Nephron (organoid): ENCODE measurements at regions not wholly inside any gene's neighbourhood (a gene's known extent, or its start where the extent isn't known, plus 50 kb on each side); places are given as distances from the start of the nearest gene placed in this dataset.
A peak's percentile ranks its signal among the peaks of the same experiment; 100 is the strongest.

Experiments used
- H3K27ac Mint-ChIP-seq, 3 experiments: 2 replicates each; pipeline ENCODE4 v1.8.0; 2020; ENCODE audit warnings: mixed read lengths in 3 of 3, mild to moderate bottlenecking in 2 of 3, moderate library complexity in 1 of 3
- H3K27me3 Mint-ChIP-seq: 2 replicates; pipeline ENCODE4 v1.8.0; 2021; ENCODE audit warnings: low read depth, mild to moderate bottlenecking, moderate library complexity, mixed read lengths
- H3K36me3 Mint-ChIP-seq: 2 replicates; pipeline ENCODE4 v1.8.0; 2020; ENCODE audit warnings: low read depth, mixed read lengths
- H3K4me1 Mint-ChIP-seq: 2 replicates; pipeline ENCODE4 v1.8.0; 2020; ENCODE audit warnings: mixed read lengths
- H3K4me3 Mint-ChIP-seq, 3 experiments: 2 replicates each; pipeline ENCODE4 v1.8.0; 2020; ENCODE audit warnings: mild to moderate bottlenecking in 3 of 3, mixed read lengths in 3 of 3, moderate library complexity in 2 of 3
- H3K9me3 Mint-ChIP-seq: 2 replicates; pipeline ENCODE4 v1.8.0; 2020; ENCODE audit warnings: mixed read lengths
- CTCF ChIP-seq, 3 experiments: fragments of 200-600 bp; sonication (generic); IDR thresholded peaks; one replicate each; pipeline ENCODE4 v1.5.0; 2021; ENCODE audit warnings: antibody characterized with exemption in 3 of 3; ENCODE audit not compliant: unreplicated experiment in 3 of 3

GRCh38 chr2:67709835-67710234 lies 312.7 kb downstream of the ETAA1 start:
- H3K4me1 Mint-ChIP-seq, result peaks cover 16% of the 10 kb centered on the region
- no peak overlapping the region for H3K4me3 Mint-ChIP-seq
- H3K9me3 Mint-ChIP-seq, result no peaks in the 10 kb centered on the region
- no peaks in the 10 kb centered on the region for H3K27me3 Mint-ChIP-seq
- H3K27ac Mint-ChIP-seq, result no peak overlapping the region
- TF ChIP-seq CTCF (IDR thresholded peaks at IDR 0.05; ENCODE audit: unreplicated experiment in 3 of 3), result no peak
- no peaks in the 10 kb centered on the region for H3K36me3 Mint-ChIP-seq

- Mint-ChIP-seq H3K4me1 (peaks cover 16% of the 10 kb centered on the region), H3K27ac (peak overlapping the region in 2 of 3 experiments; percentile 36 to 37), H3K27me3 (no peaks in the 10 kb centered on the region), H3K9me3 (no peaks in the 10 kb centered on the region), H3K36me3 (no peaks in the 10 kb centered on the region), H3K4me3 (no peak overlapping the region)
- TF ChIP-seq CTCF (IDR thresholded peaks at IDR 0.05; ENCODE audit: unreplicated experiment in 3 of 3), result no peak
Observed at GRCh38 chr2:67712484-67712883, 315.4 kb downstream of the ETAA1 start.

- Mint-ChIP-seq H3K27me3 (no peaks in the 10 kb centered on the region), H3K4me3 (no peak overlapping the region), H3K27ac (no peak overlapping the region), H3K9me3 (no peaks in the 10 kb centered on the region), H3K36me3 (no peaks in the 10 kb centered on the region), H3K4me1 (peaks cover 22% of the 10 kb centered on the region)
- TF ChIP-seq CTCF (IDR thresholded peaks at IDR 0.05; ENCODE audit: unreplicated experiment in 3 of 3), result no peak
Observed at GRCh38 chr2:67713376-67713775, 316.2 kb downstream of the ETAA1 start.

GRCh38 chr2:67716895-67717396 lies 319.8 kb downstream of the ETAA1 start:
- peaks cover 5% of the 10 kb centered on the region for H3K36me3 Mint-ChIP-seq
- H3K4me3 Mint-ChIP-seq, result no peak overlapping the region
- H3K27ac Mint-ChIP-seq, result no peak overlapping the region
- peaks cover 6% of the 10 kb centered on the region for H3K9me3 Mint-ChIP-seq
- peaks cover 13% of the 10 kb centered on the region for H3K4me1 Mint-ChIP-seq
- TF ChIP-seq CTCF (IDR thresholded peaks at IDR 0.05; ENCODE audit: unreplicated experiment in 3 of 3), result no peak
- no peaks in the 10 kb centered on the region for H3K27me3 Mint-ChIP-seq

GRCh38 chr2:67717692-67718091 lies 320.6 kb downstream of the ETAA1 start:
- Mint-ChIP-seq H3K9me3 (peaks cover 6% of the 10 kb centered on the region), H3K36me3 (peaks cover 5% of the 10 kb centered on the region), H3K27me3 (no peaks in the 10 kb centered on the region), H3K4me3 (no peak overlapping the region), H3K4me1 (peaks cover 6% of the 10 kb centered on the region), H3K27ac (peak overlapping the region in 1 of 3 experiments; percentile 34)
- no peak for TF ChIP-seq CTCF (IDR thresholded peaks at IDR 0.05; ENCODE audit: unreplicated experiment in 3 of 3)

- H3K4me1 Mint-ChIP-seq, result peaks cover 6% of the 10 kb centered on the region
Observed at GRCh38 chr2:67719351-67719750, 322.2 kb downstream of the ETAA1 start.

More at GRCh38 chr2:67719351-67719750, 322.2 kb downstream of the ETAA1 start:
- Mint-ChIP-seq H3K4me3 (no peak overlapping the region), H3K27me3 (no peaks in the 10 kb centered on the region), H3K36me3 (peaks cover 5% of the 10 kb centered on the region), H3K27ac (no peak overlapping the region), H3K9me3 (peaks cover 6% of the 10 kb centered on the region)
- TF ChIP-seq CTCF (IDR thresholded peaks at IDR 0.05; ENCODE audit: unreplicated experiment in 3 of 3), result no peak
